Large intestine (tissue), 3 donors: ENCODE measurements at regions not wholly inside any gene's neighbourhood (a gene's known extent, or its start where the extent isn't known, plus 50 kb on each side); places are given as distances from the start of the nearest gene placed in this dataset.
A peak's percentile ranks its signal among the peaks of the same experiment; 100 is the strongest.

Experiments
- DNase-seq, 2 donors: peaks; one replicate each; pipeline versions ENCODE4 v3.0.0 to v3.0.0-alpha.2; 2013
- H3K27ac ChIP-seq: one replicate; pipeline ENCODE4 v1.5.1; 2013; ENCODE audit warnings: low read length
- H3K27me3 ChIP-seq: 2 replicates; pipeline ENCODE4 v1.6.1; 2013; ENCODE audit warnings: low read length; ENCODE audit not compliant: control insufficient read depth, insufficient read depth
- H3K36me3 ChIP-seq: 2 replicates; pipeline ENCODE4 v1.6.1; 2013; ENCODE audit warnings: low read length; ENCODE audit not compliant: control insufficient read depth, insufficient read depth
- H3K4me1 ChIP-seq: one replicate; pipeline ENCODE4 v1.6.1; 2013; ENCODE audit warnings: low read length; ENCODE audit not compliant: control insufficient read depth, insufficient read depth
- H3K4me3 ChIP-seq: one replicate; pipeline ENCODE4 v1.5.1; 2013; ENCODE audit warnings: low read length
- H3K9me3 ChIP-seq: one replicate; pipeline ENCODE4 v1.6.1; 2013; ENCODE audit warnings: mild to moderate bottlenecking, low read depth, low read length, moderate library complexity; ENCODE audit not compliant: control insufficient read depth
- WGBS: methylation state at CpG from one replicate; pipeline ENCODE4 v1.1.5; 2013; ENCODE audit warnings: low lambda C conversion rate; ENCODE audit not compliant: insufficient coverage; 5-methylcytosine and 5-hydroxymethylcytosine counted together

DNA sequence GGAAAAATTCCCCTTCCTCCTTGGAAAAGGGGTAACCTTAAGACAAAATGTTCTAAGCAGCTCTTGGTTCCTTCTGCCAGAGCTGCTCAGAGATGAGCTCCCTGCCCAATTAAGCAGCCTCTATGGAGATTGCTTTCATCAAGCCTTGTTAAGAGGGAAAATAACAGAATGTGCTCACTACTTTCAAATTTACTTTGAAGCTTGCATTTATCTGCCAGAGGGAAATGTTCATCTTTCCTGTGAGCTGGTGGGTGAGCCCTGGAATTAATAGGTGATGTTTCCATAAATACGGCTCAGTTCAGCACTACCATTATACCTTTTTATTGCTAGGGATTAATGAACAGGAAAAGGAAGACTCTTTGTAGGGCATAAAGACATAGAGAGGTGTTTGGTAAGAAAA lies 549.0 kb downstream of the REEP3 start:
- Histone ChIP-seq H3K4me3 (no peak overlapping the region), H3K36me3 (no peaks in the 10 kb centered on the region), H3K27me3 (peaks cover 6% of the 10 kb centered on the region), H3K27ac (no peak overlapping the region), H3K9me3 (no peaks in the 10 kb centered on the region), H3K4me1 (no peaks in the 10 kb centered on the region)
- no peak for DNase-seq
- WGBS = no CpG with 5 or more reads among the region's 1 CpG

DNA sequence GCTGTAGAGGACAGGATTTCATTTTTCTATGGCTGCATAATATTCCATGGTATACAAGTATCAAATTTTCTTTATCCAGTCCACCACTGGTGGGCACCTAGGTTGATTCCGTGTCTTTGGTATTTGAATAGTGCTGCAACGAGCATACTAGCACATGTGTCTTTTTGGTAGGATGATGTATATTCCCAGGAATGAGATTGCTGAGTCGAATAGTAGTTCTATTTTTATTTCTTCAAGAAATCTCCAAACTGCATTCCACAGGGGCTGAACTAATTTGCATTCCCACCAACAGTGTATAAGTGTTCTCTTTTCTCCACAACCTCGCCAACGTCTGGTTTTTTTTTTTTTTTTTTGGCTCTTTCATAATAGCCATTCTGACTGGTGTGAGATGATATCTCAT lies 550.0 kb downstream of the REEP3 start:
- H3K9me3 ChIP-seq = no peaks in the 10 kb centered on the region

DNA sequence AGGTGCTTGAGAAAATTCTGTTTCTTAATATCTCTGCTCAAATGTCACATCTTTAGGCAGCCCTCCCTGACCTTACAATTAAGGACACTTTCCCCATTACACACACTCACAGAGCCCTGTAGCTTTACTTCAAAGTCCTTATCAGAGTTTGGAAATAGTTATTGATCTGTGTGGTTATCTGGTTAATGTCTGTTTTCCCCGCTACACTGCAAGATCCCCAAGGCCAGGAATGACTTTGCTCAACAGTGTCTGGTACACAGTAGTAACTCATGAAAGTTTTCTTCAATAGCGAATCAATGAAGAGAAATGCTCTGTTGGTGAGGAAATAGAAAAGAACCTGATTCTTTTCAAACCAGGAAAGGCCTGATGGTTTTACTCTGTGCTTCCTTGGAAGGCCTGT lies 554.4 kb downstream of the REEP3 start:
- Histone ChIP-seq H3K4me3 (no peak overlapping the region), H3K27ac (no peak overlapping the region), H3K36me3 (no peaks in the 10 kb centered on the region), H3K9me3 (no peaks in the 10 kb centered on the region), H3K4me1 (no peaks in the 10 kb centered on the region), H3K27me3 (peaks cover 6% of the 10 kb centered on the region)
- WGBS = no CpG with 5 or more reads among the region's 2 CpGs
- DNase-seq = no peak

More for the DNA sequence above, 550.0 kb downstream of the REEP3 start:
- Histone ChIP-seq H3K4me3 (no peak overlapping the region), H3K4me1 (no peaks in the 10 kb centered on the region), H3K27ac (no peak overlapping the region), H3K36me3 (no peaks in the 10 kb centered on the region), H3K27me3 (peaks cover 6% of the 10 kb centered on the region)
- 72% methylated on average over 4 of the region's 5 CpGs for WGBS
- DNase-seq = no peak

DNA sequence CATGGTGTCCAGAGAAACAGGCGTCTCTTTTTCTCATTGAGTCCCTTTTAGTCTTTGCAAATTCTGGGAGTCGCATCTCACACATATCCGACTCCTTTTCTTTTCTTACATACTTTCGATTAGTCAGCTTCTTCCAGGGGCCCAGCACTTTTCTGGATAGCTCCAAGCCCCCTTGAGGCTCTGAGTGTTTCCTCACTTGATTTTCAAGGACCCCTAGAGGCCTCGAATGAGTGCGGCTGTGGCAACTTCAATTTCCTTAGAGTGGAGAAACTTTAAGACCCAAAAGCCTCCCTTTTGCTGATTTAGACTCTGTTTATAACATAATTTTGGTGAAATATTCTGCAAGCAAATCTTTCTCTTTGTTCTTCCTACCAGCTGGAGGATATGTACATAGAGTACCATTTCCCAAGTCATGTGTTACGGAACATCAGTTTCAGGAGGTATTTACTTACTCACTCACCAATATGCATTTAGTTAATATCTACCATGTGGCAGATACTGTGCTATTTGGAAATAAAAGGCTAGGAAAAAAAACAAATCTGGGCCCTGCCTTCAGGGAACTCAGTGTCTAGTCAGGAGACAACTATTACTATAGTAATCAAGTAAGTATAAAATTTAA lies 555.2 kb downstream of the REEP3 start:
- WGBS = 94% methylated on average over 5 of the region's 7 CpGs
- H3K4me3 ChIP-seq = no peak overlapping the region
- H3K27me3 ChIP-seq = peaks cover 6% of the 10 kb centered on the region
- H3K4me1 ChIP-seq = no peaks in the 10 kb centered on the region
- H3K27ac ChIP-seq = no peak overlapping the region
- H3K36me3 ChIP-seq = no peaks in the 10 kb centered on the region
- no peak for DNase-seq
- H3K9me3 ChIP-seq = no peaks in the 10 kb centered on the region

DNA sequence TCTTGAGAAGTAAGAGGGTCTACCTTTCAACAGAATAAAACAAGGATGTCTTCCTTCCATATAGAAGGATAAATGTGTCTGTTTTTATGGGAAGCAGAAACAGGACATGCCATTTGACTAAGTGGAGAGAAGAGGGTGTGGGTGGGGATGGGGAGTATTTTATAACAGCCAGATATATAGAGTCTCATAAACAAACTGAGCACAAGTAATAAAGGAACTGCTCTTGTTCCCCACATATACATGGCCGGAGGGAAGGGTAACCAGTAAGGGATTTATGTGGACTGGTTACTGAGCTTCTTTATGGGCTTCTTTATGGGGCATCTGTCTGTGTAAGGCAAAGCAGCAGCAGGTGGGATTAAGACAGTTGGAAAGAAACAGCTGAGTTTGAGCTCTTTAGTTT lies 558.1 kb downstream of the REEP3 start:
- Histone ChIP-seq H3K4me1 (no peaks in the 10 kb centered on the region), H3K4me3 (no peak overlapping the region), H3K36me3 (no peaks in the 10 kb centered on the region), H3K27ac (no peak overlapping the region), H3K27me3 (peaks cover 3% of the 10 kb centered on the region), H3K9me3 (no peaks in the 10 kb centered on the region)
- DNase-seq = no peak
- WGBS = no CpG with 5 or more reads among the region's 1 CpG

DNA sequence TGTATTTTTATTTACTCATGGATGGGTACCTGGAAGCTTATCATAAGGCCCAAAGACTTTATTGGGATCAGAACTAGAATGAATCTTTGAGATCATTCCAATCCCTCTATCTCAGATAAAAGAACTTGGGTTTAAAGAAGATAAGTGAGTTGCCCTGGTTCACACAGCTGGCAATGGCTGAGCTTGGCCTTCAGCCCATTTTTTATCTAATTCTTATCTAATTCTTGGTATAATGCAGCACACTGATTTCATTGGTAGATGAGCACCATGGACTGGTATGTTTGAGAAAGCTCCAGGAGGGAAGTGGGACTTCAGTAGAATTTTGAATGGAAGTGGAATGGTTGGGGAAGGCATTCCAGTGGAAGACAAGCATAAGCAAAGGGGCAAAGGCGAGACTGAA lies 558.9 kb downstream of the REEP3 start:
- no peaks in the 10 kb centered on the region for H3K36me3 ChIP-seq
- no peak overlapping the region for H3K4me3 ChIP-seq
- no peak for DNase-seq
- H3K9me3 ChIP-seq = no peaks in the 10 kb centered on the region
- WGBS = no CpG with 5 or more reads among the region's 1 CpG
- H3K27ac ChIP-seq = no peak overlapping the region
- H3K4me1 ChIP-seq = no peaks in the 10 kb centered on the region
- H3K27me3 ChIP-seq = peaks cover 3% of the 10 kb centered on the region

DNA sequence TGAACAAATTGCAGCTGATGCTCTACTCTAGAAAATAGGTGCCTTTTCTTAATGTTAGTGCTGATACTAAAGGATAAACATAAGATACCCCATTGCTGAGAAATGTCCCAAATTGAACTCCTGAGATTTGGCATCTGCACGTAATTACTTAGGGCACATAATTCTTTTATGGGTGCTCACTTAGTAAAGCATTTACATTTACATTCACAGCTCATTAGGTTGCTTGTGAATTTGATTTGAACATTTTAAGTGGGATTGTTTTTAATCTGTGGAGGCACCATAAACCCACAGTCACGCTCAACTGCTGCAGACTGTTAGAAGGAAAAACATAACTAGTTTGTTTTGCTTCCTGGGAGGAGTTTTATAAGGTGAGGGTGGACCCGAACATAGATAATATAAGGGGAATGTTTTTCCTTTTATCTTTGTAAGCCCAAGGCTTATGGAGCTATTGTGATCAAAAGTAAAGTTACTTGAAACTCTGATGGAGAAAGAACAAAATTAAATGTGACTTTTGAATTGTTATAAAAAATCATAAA lies 560.8 kb downstream of the REEP3 start:
- WGBS = no CpG with 5 or more reads among the region's 3 CpGs
- Histone ChIP-seq H3K4me3 (no peak overlapping the region), H3K4me1 (no peaks in the 10 kb centered on the region), H3K9me3 (no peaks in the 10 kb centered on the region), H3K27me3 (peaks cover 3% of the 10 kb centered on the region), H3K27ac (no peak overlapping the region), H3K36me3 (no peaks in the 10 kb centered on the region)
- no peak for DNase-seq

DNA sequence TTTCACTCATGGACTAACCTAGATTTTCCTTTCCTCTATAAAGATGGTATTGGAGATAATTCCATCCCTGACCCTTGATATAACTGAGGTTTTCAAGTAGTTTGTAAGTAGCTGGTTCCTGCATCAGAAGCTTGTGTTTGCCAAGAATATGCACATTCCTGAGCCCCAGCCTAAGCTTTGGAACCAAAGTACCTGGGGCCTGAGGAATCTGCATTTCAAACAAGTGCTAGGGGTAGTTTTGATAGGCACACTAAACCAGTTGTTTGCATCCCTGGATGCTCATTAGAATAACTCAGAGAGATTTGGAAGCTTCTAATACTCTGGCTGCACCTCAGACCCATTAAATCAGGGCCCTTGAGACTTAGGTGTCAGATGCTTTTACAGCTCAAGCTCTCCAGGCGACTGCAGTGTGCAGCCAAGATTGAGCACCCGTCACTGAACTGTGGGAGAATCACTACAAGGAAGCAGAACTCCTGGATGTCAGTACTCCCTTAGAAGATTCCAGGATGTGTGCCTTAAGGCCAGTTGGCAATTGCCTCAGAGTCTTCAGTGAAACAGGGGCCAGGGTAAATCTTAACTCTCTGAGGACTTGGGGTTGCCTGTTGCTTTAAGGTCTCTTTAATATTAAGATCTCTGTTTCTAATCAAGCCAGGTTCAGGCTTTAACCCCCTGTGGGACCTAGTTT lies 565.0 kb downstream of the REEP3 start:
- Histone ChIP-seq H3K27ac (no peak overlapping the region), H3K4me1 (no peaks in the 10 kb centered on the region), H3K36me3 (no peaks in the 10 kb centered on the region), H3K27me3 (no peaks in the 10 kb centered on the region), H3K4me3 (no peak overlapping the region), H3K9me3 (no peaks in the 10 kb centered on the region)
- WGBS = no CpG with 5 or more reads among the region's 2 CpGs
- no peak for DNase-seq

DNA sequence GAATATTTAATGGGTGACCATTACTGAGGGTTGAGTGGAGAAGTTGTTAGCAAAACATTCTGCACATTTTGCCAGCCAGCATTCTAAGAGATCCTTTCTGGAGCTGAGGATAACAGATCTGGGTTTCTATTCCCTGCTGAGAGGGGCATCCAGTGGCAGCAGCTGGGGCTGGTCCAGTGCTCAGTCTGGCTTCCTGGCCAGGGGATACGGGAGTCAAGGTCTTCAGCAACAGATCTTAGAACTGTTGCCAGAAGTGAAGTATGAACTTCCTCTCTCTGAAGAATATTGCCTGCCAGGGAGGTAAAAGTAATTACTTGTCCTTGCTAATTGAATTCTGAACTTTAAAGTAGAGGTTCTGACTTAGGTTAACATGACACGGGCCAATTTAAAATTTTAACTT lies 568.4 kb downstream of the REEP3 start:
- H3K4me3 ChIP-seq = no peak overlapping the region
- no peak overlapping the region for H3K27ac ChIP-seq
- H3K9me3 ChIP-seq = no peaks in the 10 kb centered on the region
- no peaks in the 10 kb centered on the region for H3K27me3 ChIP-seq
- no peaks in the 10 kb centered on the region for H3K36me3 ChIP-seq
- H3K4me1 ChIP-seq = no peaks in the 10 kb centered on the region
- WGBS = 100% methylated on average over 1 of the region's 2 CpGs
- no peak for DNase-seq

DNA sequence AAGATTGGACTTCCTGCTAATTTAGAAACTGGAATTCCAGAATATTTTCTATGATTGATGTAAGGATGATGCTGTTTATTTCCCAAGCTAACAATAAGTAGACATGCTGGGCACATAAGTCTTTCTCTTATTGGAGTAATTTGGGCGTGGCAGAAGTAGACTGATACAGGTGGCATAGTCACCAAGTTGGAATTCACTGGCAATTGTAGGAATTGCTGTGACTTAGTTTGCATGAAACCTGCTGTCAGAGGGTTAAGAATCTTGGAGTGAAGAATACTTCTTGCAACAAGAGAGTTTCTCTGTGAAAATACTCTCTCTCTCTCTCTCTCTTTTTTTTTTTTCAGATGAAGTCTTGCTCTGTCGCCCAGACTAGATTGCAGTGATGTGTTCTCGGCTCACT lies 569.7 kb downstream of the REEP3 start:
- Histone ChIP-seq H3K9me3 (no peaks in the 10 kb centered on the region), H3K4me1 (no peaks in the 10 kb centered on the region)
- no CpG with 5 or more reads among the region's 3 CpGs for whole genome bisulfite sequencing

DNA sequence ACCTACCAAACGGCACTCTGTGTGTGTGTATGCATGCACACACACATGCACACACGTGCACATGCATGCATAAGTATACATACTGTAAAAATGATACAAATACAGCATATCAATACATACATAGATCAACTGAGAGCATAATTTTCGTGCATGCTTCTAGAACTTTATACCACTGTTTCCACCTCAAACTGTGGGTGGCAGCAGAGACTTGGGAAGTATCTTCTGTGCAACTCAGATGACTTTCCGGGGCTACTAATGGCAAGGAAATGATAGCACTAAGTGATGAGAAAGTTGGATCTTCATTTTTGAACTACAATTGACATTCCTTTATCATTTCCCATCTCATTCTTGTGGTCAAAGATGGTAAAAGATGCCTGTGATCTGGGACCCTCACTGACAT lies 570.7 kb downstream of the REEP3 start:
- DNase-seq = peak in 1 of 2 donors; percentile 12
- no peak overlapping the region for H3K4me3 ChIP-seq
- WGBS = 40% methylated on average over 1 of the region's 4 CpGs

More for the DNA sequence above, 569.7 kb downstream of the REEP3 start:
- H3K27me3 ChIP-seq = no peaks in the 10 kb centered on the region
- DNase-seq = no peak
- no peak overlapping the region for H3K4me3 ChIP-seq
- H3K36me3 ChIP-seq = no peaks in the 10 kb centered on the region
- no peak overlapping the region for H3K27ac ChIP-seq

More for the DNA sequence above, 570.7 kb downstream of the REEP3 start:
- H3K4me1 ChIP-seq = no peaks in the 10 kb centered on the region
- no peaks in the 10 kb centered on the region for H3K9me3 ChIP-seq
- H3K27ac ChIP-seq = no peak overlapping the region
- H3K36me3 ChIP-seq = no peaks in the 10 kb centered on the region
- no peaks in the 10 kb centered on the region for H3K27me3 ChIP-seq
